SK-N-SH treated with all-trans-retinoic acid at 6 μM for 48 hours (cell line): ENCODE measurements at regions not wholly inside any gene's neighbourhood (a gene's known extent, or its start where the extent isn't known, plus 50 kb on each side); places are given as distances from the start of the nearest gene placed in this dataset.

ENCODE experiments used
- CSRNP3 ChIP-seq: fragments of 250-450 bp; sonication (Bioruptor Pico); IDR thresholded peaks from 2 replicates; pipeline ENCODE4 v1.5.1; 2021; ENCODE audit warnings: mild to moderate bottlenecking, moderate library complexity
- SNAI2 ChIP-seq: fragments of 250-450 bp; sonication (Bioruptor Pico); IDR thresholded peaks from 2 replicates; pipeline ENCODE4 v1.5.0; 2020; ENCODE audit warnings: mild to moderate bottlenecking, moderate library complexity
- TOX ChIP-seq: fragments of 250-450 bp; sonication (Bioruptor Pico); IDR thresholded peaks from 2 replicates; pipeline ENCODE4 v1.8.0; 2021; ENCODE audit warnings: mild to moderate bottlenecking, moderate library complexity, borderline replicate concordance
- ZFP3 ChIP-seq: fragments of 250-450 bp; sonication (Bioruptor Pico); IDR thresholded peaks from 2 replicates; pipeline ENCODE4 v1.5.0; 2020; ENCODE audit warnings: mild to moderate bottlenecking, moderate library complexity

GRCh38 chr6:104525677-104526322 is 333.9 kb downstream of the HACE1 start:
- TF ChIP-seq ZFP3 (no peak), TOX (CRISPR knock-in tag) (no peak), SNAI2 (CRISPR knock-in tag) (no peak), CSRNP3 (CRISPR knock-in tag) (no peak)
